AG09309 (cell line): ENCODE measurements at regions not wholly inside any gene's neighbourhood (a gene's known extent, or its start where the extent isn't known, plus 50 kb on each side); places are given as distances from the start of the nearest gene placed in this dataset.
A peak's percentile ranks its signal among the peaks of the same experiment; 100 is the strongest.
"Not testable (repeated sequence)": the region's sequence is repeated elsewhere in the genome, so short reads cannot be mapped to it uniquely, and the experiment has no call there.

Experiments
- DNase-seq: peaks from one replicate; pipeline ENCODE4 v3.0.0-alpha.2; 2010; ENCODE audit warnings: low read depth
- H3K4me3 ChIP-seq: 2 replicates; pipeline ENCODE4 v1.5.1; 2011; ENCODE audit warnings: mild to moderate bottlenecking, low read depth, low read length, moderate library complexity; ENCODE audit not compliant: control insufficient read depth
- TF ChIP-seq, protein P1 (sequence below): IDR thresholded peaks from 2 replicates; pipeline ENCODE4 v1.5.1; 2011; ENCODE audit warnings: mild to moderate bottlenecking, low read depth, low read length, inconsistent platforms; ENCODE audit not compliant: insufficient read depth, control insufficient read depth; ENCODE audit errors: missing control alignments

- no peak overlapping the region for H3K4me3 ChIP-seq
- DNase-seq = no peak
- TF ChIP-seq, protein P1, sequence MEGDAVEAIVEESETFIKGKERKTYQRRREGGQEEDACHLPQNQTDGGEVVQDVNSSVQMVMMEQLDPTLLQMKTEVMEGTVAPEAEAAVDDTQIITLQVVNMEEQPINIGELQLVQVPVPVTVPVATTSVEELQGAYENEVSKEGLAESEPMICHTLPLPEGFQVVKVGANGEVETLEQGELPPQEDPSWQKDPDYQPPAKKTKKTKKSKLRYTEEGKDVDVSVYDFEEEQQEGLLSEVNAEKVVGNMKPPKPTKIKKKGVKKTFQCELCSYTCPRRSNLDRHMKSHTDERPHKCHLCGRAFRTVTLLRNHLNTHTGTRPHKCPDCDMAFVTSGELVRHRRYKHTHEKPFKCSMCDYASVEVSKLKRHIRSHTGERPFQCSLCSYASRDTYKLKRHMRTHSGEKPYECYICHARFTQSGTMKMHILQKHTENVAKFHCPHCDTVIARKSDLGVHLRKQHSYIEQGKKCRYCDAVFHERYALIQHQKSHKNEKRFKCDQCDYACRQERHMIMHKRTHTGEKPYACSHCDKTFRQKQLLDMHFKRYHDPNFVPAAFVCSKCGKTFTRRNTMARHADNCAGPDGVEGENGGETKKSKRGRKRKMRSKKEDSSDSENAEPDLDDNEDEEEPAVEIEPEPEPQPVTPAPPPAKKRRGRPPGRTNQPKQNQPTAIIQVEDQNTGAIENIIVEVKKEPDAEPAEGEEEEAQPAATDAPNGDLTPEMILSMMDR = no peak
These were observed 255.9 kb downstream of the MDFIC start for GRCh38 chr7:115177823-115178222.

- TF ChIP-seq, protein P1 = no peak
- no peak overlapping the region for H3K4me3 ChIP-seq
- DNase-seq = no peak
These were observed 255.2 kb downstream of the MDFIC start for GRCh38 chr7:115177103-115177502.

GRCh38 chr7:115172397-115172796 is 250.5 kb downstream of the MDFIC start:
- not testable (repeated sequence) for DNase-seq, H3K4me3 ChIP-seq

- TF ChIP-seq, protein P1 = no peak
These were observed 232.0 kb downstream of the MDFIC start for GRCh38 chr7:115153769-115154477.

GRCh38 chr7:115153176-115153575 is 231.3 kb downstream of the MDFIC start:
- no peak for DNase-seq
- TF ChIP-seq, protein P1 = no peak
- H3K4me3 ChIP-seq = no peak overlapping the region

More at GRCh38 chr7:115153769-115154477, 232.0 kb downstream of the MDFIC start:
- no peak for DNase-seq
- H3K4me3 ChIP-seq = no peak overlapping the region

DNA sequence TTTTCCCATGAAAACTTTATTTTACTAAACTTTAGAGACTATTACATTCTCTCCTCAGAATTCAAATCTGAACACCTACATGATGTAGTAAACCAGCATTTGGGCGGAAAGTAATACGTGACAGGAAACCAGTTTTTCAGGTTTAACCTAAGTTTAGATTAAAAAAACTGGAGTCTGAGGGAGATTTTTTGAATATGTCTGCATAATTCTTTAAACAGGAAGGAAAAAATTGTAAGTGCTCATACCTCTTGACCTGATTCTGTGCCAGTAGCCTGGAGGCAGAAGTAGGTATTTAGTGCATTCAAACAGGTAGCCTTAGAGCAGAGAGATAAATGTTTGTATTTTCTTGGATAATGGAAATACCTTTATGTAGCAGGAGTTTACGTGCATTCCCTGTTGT is 224.3 kb downstream of the MDFIC start:
- no peak for DNase-seq
- H3K4me3 ChIP-seq = no peak overlapping the region
- TF ChIP-seq, protein P1 = no peak

DNA sequence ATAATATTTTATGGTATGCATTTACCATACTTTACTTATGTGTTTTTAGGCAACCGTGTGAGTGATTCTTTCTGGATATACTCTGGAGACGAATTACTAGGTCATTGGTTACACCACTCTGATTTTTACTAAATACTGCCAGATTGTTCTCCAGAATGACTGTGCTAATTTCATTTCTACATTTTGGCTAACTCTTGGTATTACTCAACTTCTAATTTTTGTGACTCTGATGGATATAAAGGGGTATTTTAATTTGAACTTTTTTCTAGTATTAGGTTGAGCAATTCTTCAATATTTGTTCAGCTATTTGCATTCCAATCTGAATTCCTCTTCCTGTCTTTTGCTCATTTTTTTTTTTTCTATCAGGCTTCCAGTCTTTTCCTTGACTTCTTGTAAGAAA is 223.6 kb downstream of the MDFIC start:
- no peak overlapping the region for H3K4me3 ChIP-seq
- DNase-seq = peak; percentile 85
- TF ChIP-seq, protein P1 = no peak
